ENCODE measurements at regions not wholly inside any gene's neighbourhood (a gene's known extent, or its start where the extent isn't known, plus 50 kb on each side); places are given as distances from the start of the nearest gene placed in this dataset.

- H3K4me3 ChIP-seq, result no peak overlapping the region
- H3K27me3 ChIP-seq, result no peaks in the 10 kb centered on the region
- H3K27ac ChIP-seq, result no peak overlapping the region
- TF ChIP-seq CTCF (IDR thresholded peaks at IDR 0.05), result no peak
- no peaks in the 10 kb centered on the region for H3K9me3 ChIP-seq
- no peak for DNase-seq (ENCODE audit: low spot score)
- H3K4me1 ChIP-seq, result no peaks in the 10 kb centered on the region
- H3K36me3 ChIP-seq, result no peaks in the 10 kb centered on the region
Observed at GRCh38 chr4:42824278-42824977, 68.1 kb upstream of the GRXCR1 start.

- Histone ChIP-seq H3K27me3 (no peaks in the 10 kb centered on the region), H3K36me3 (no peaks in the 10 kb centered on the region), H3K27ac (no peak overlapping the region), H3K4me3 (no peak overlapping the region), H3K9me3 (no peaks in the 10 kb centered on the region), H3K4me1 (no peaks in the 10 kb centered on the region)
- no peak for TF ChIP-seq CTCF (IDR thresholded peaks at IDR 0.05)
- DNase-seq (ENCODE audit: low spot score), result no peak
Observed at GRCh38 chr4:42821230-42821629, 71.3 kb upstream of the GRXCR1 start.

- Histone ChIP-seq H3K4me3 (no peak overlapping the region), H3K9me3 (no peaks in the 10 kb centered on the region), H3K27me3 (no peaks in the 10 kb centered on the region), H3K27ac (no peak overlapping the region), H3K4me1 (no peaks in the 10 kb centered on the region), H3K36me3 (no peaks in the 10 kb centered on the region)
- no peak for DNase-seq (ENCODE audit: low spot score)
- TF ChIP-seq CTCF (IDR thresholded peaks at IDR 0.05), result no peak
Observed at GRCh38 chr4:42819863-42820514, 72.5 kb upstream of the GRXCR1 start.

GRCh38 chr4:42817913-42818312 is 74.6 kb upstream of the GRXCR1 start:
- no peaks in the 10 kb centered on the region for H3K9me3 ChIP-seq
- no peaks in the 10 kb centered on the region for H3K4me1 ChIP-seq
- H3K36me3 ChIP-seq, result no peaks in the 10 kb centered on the region
- no peak for DNase-seq (ENCODE audit: low spot score)
- H3K27ac ChIP-seq, result no peak overlapping the region
- H3K27me3 ChIP-seq, result no peaks in the 10 kb centered on the region
- H3K4me3 ChIP-seq, result no peak overlapping the region
- TF ChIP-seq CTCF (IDR thresholded peaks at IDR 0.05), result no peak

- TF ChIP-seq CTCF (IDR thresholded peaks at IDR 0.05), result no peak
- Histone ChIP-seq H3K27me3 (no peaks in the 10 kb centered on the region), H3K27ac (no peak overlapping the region), H3K4me3 (no peak overlapping the region), H3K9me3 (no peaks in the 10 kb centered on the region), H3K4me1 (no peaks in the 10 kb centered on the region), H3K36me3 (no peaks in the 10 kb centered on the region)
- DNase-seq (ENCODE audit: low spot score), result no peak
Observed at GRCh38 chr4:42816880-42817400, 75.6 kb upstream of the GRXCR1 start.

Measured in right atrium auricular region (tissue), 2 donors.